Bronchial epithelial cell (primary cell): ENCODE measurements at regions not wholly inside any gene's neighbourhood (a gene's known extent, or its start where the extent isn't known, plus 50 kb on each side); places are given as distances from the start of the nearest gene placed in this dataset.
A peak's percentile ranks its signal among the peaks of the same experiment; 100 is the strongest.

ENCODE experiments used
- DNase-seq: peaks from one replicate; pipeline ENCODE4 v3.0.0-alpha.2; 2010; ENCODE audit warnings: low read depth
- FAIRE-seq: peaks from 2 replicates; lab custom pipeline; 2011; peaks lifted over from hg19 to GRCh38; lab: Jason Lieb, UNC
- H3K27me3 ChIP-seq: 2 replicates; pipeline ENCODE4 v1.5.1; 2011; ENCODE audit warnings: low read length; ENCODE audit not compliant: control insufficient read depth, insufficient read depth
- H3K36me3 ChIP-seq: 2 replicates; pipeline ENCODE4 v1.5.1; 2011; ENCODE audit warnings: low read length; ENCODE audit not compliant: control insufficient read depth, insufficient read depth
- H3K4me3 ChIP-seq: 2 replicates; pipeline ENCODE4 v1.5.1; 2011; ENCODE audit warnings: mild to moderate bottlenecking, low read depth, low read length, control low read depth
- TF ChIP-seq, protein P1 (sequence below): IDR thresholded peaks from 2 replicates; pipeline ENCODE4 v1.5.1; 2011; ENCODE audit warnings: mild to moderate bottlenecking, moderate library complexity, low read length, control low read depth, inconsistent platforms; ENCODE audit not compliant: insufficient read depth, severe bottlenecking

GRCh38 chr2:66896131-66896530, 461.2 kb downstream of the MEIS1 start:
- DNase-seq: no peak
- no peak overlapping the region for H3K4me3 ChIP-seq
- TF ChIP-seq, protein P1, sequence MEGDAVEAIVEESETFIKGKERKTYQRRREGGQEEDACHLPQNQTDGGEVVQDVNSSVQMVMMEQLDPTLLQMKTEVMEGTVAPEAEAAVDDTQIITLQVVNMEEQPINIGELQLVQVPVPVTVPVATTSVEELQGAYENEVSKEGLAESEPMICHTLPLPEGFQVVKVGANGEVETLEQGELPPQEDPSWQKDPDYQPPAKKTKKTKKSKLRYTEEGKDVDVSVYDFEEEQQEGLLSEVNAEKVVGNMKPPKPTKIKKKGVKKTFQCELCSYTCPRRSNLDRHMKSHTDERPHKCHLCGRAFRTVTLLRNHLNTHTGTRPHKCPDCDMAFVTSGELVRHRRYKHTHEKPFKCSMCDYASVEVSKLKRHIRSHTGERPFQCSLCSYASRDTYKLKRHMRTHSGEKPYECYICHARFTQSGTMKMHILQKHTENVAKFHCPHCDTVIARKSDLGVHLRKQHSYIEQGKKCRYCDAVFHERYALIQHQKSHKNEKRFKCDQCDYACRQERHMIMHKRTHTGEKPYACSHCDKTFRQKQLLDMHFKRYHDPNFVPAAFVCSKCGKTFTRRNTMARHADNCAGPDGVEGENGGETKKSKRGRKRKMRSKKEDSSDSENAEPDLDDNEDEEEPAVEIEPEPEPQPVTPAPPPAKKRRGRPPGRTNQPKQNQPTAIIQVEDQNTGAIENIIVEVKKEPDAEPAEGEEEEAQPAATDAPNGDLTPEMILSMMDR: no peak
- no peak for FAIRE-seq
- no peaks in the 10 kb centered on the region for H3K27me3 ChIP-seq
- no peaks in the 10 kb centered on the region for H3K36me3 ChIP-seq

- Histone ChIP-seq H3K4me3 (no peak overlapping the region), H3K27me3 (no peaks in the 10 kb centered on the region), H3K36me3 (no peaks in the 10 kb centered on the region)
- TF ChIP-seq, protein P1: no peak
- DNase-seq: no peak
- no peak for FAIRE-seq
Measured at GRCh38 chr2:66897181-66897580, 462.3 kb downstream of the MEIS1 start.

DNA sequence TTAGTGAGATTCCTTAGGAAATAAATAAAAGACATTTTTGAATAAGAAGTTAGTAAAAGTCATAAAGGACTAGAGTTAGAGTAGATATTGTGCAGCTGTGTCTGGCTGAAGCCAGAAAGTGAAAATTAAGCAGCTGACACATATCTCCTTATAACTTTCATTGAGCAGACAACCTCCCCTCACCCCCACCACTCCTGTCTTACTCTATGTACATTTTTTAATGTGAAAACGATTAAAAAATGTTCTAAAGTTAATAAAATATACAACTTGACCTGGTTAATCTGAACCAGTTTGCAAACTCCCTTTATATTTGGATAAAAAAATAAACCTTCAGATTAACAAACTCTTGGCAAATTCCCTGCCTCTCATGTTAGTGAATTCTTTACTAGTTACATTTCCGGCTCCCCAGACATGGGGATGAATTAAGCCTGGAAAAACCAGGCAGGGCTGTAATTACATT, 462.8 kb downstream of the MEIS1 start:
- no peak overlapping the region for H3K4me3 ChIP-seq
- H3K36me3 ChIP-seq: no peaks in the 10 kb centered on the region
- DNase-seq (no peak), FAIRE-seq (no peak)
- TF ChIP-seq, protein P1: no peak
- H3K27me3 ChIP-seq: no peaks in the 10 kb centered on the region

DNA sequence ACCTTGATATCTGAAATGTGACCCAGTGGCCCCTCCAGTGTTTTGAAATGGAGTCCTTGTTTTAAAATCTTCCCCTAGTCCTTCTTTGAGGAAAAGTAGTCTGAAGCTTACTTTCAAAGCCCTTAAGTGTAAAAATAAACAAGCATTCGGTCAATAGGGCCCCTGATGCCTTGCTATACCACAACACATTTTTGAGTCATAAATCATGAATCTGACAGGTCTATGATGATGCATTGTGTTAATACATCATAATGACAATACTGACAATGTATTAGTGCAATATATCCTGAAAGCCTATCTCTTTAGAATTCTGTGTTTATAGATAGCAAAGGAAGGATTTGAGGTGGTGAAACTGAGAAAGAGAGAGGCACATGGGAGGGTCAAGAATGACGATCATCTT, 464.2 kb downstream of the MEIS1 start:
- no peak for FAIRE-seq
- no peaks in the 10 kb centered on the region for H3K36me3 ChIP-seq
- no peaks in the 10 kb centered on the region for H3K27me3 ChIP-seq
- TF ChIP-seq, protein P1: no peak
- peak; percentile 21 for DNase-seq
- H3K4me3 ChIP-seq: no peak overlapping the region

GRCh38 chr2:66899648-66900047, 464.7 kb downstream of the MEIS1 start:
- no peak for FAIRE-seq
- no peak overlapping the region for H3K4me3 ChIP-seq
- TF ChIP-seq, protein P1: no peak
- H3K36me3 ChIP-seq: no peaks in the 10 kb centered on the region
- no peaks in the 10 kb centered on the region for H3K27me3 ChIP-seq
- DNase-seq: peak; percentile 26

- TF ChIP-seq, protein P1: no peak
- no peak overlapping the region for H3K4me3 ChIP-seq
- DNase-seq: no peak
Measured at GRCh38 chr2:66901344-66901743, 466.4 kb downstream of the MEIS1 start.

More at GRCh38 chr2:66901344-66901743, 466.4 kb downstream of the MEIS1 start:
- Histone ChIP-seq H3K36me3 (no peaks in the 10 kb centered on the region), H3K27me3 (no peaks in the 10 kb centered on the region)
- FAIRE-seq: no peak
